GM10266 (cell line): ENCODE measurements at regions not wholly inside any gene's neighbourhood (a gene's known extent, or its start where the extent isn't known, plus 50 kb on each side); places are given as distances from the start of the nearest gene placed in this dataset.
"Not testable (repeated sequence)": the region's sequence is repeated elsewhere in the genome, so short reads cannot be mapped to it uniquely, and the experiment has no call there.

ENCODE experiments used
- DNase-seq: peaks from one replicate; pipeline ENCODE4 v3.0.0; 2012; ENCODE audit errors: extremely low spot score
- TF ChIP-seq, protein P1 (sequence below): IDR thresholded peaks from 2 replicates; pipeline ENCODE4 v1.5.1; 2012; ENCODE audit warnings: mild to moderate bottlenecking, low read depth; ENCODE audit not compliant: control insufficient read depth, insufficient read depth; ENCODE audit errors: missing control alignments

DNA sequence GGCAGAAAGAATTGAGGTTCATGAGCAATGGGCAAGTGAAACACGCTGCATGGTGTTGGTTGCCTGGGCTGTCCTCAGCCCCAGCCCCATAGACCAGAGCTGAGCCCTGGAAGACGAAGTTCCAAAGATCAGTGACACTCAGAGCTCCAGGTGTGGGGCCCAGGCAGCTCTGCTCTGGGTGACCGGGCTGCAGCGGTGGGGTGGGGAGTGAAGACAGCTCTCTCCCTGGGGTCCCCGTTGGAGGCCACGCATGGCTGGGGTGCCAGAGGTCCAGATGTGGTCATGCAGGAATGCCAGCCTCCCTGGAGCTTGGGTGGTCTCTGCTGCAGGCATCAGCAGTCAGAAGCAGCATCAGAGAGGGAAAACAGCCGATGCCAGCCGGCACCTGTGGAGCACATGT is 165.0 kb upstream of the ERCC6L2 start:
- no peak for DNase-seq
- TF ChIP-seq, protein P1, sequence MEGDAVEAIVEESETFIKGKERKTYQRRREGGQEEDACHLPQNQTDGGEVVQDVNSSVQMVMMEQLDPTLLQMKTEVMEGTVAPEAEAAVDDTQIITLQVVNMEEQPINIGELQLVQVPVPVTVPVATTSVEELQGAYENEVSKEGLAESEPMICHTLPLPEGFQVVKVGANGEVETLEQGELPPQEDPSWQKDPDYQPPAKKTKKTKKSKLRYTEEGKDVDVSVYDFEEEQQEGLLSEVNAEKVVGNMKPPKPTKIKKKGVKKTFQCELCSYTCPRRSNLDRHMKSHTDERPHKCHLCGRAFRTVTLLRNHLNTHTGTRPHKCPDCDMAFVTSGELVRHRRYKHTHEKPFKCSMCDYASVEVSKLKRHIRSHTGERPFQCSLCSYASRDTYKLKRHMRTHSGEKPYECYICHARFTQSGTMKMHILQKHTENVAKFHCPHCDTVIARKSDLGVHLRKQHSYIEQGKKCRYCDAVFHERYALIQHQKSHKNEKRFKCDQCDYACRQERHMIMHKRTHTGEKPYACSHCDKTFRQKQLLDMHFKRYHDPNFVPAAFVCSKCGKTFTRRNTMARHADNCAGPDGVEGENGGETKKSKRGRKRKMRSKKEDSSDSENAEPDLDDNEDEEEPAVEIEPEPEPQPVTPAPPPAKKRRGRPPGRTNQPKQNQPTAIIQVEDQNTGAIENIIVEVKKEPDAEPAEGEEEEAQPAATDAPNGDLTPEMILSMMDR, result no peak

DNA sequence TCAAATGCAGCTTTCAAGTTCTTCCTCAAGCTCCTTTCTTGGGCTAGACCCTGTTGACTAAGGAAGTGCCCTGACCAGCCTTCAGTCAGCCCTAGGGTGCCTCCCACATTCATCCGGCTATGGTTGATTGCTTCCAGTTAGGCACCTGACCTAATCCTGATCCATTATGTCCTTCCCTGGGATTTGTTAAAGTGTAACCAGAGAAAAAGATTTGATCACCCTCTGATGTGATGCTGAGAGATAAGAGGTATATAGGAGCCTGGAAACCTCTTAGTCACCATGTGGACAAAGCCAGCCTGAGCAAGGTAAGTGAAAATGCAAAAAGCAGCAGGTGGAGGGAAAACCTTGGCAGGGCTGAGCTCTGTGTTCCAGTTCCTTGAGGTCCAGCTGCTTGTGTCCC is 178.8 kb upstream of the ERCC6L2 start:
- no peak for DNase-seq
- TF ChIP-seq, protein P1, result no peak

DNA sequence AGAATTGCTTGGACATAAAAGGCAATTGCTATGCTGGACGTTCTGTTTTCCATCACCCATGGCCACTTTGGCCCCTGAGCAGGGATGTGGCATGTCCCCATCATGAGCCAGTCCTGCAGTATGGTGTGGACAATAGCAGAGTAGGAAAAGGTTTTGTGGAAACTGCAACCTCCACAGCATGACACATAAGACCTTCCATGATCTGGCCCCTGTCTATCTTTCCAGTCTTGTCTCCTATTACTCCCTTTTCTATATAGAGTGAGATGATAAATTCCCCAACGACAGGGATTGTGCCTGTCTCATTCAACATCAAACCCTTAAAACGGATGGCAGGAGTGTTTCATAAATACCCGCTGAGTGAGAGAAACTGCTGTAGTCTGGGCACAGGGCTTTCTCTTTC is 174.7 kb upstream of the PTCH1 start:
- DNase-seq, result no peak
- TF ChIP-seq, protein P1, result no peak

DNA sequence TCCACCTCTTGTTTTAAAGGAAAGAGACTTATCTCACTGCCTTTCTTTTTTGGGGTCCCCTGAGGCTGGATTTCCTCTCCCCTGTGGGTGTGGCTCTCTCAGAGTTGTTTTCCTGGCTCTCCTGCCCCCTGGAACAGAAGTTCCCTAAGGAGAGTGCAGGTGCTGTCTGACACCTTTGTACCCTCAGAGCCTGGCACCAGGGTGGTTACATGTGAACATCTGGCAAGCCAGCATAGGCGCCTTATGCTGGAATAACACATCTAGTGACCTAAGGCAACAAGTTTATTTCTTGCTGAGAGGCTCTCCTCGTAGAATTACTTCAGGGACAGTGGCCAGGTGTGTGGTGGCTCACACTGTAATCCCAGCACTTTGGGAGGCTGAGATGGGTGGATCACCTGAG is 172.9 kb upstream of the PTCH1 start:
- TF ChIP-seq, protein P1, result no peak

DNA sequence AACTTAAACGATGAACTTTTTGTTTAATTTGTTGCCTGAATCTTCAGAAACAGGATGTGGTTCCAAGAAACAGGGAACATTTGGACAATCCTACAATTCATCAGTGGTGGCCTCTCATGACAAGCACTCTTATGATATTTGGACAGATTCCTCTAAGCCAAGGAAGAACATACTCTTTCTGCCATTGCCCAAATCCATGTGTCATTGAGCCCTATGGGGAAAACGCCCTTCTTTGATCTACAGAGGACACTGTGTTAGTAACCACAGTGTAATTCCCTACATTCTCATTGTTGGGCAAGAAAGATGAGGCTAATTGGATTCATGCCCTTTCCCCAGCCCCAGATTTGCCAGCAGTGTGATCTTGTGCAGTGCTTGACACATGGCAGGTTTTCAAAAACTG is 167.7 kb upstream of the PTCH1 start:
- no peak for DNase-seq
- TF ChIP-seq, protein P1, result no peak

More for the DNA sequence above, 172.9 kb upstream of the PTCH1 start:
- DNase-seq, result no peak

DNA sequence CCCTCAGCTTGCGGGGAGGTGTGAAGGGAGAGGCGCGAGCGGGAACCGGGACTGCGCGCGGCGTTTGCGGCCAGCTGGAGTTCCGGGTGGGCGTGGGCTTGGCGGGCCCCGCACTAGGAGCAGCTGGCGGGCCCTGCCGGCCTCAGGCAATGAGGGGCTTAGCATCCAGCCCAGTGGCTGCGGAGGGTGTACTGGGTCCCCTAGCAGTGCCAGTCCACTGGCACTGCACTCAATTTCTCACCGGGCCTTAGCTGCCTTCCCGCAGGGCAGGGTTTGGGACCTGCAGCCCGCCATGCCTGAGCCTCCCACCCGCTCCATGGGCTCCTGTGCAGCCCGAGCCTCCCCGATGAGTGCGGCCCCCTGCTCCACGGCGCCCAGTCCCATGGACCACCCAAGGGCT is 163.5 kb upstream of the PTCH1 start:
- not testable (repeated sequence) for DNase-seq

DNA sequence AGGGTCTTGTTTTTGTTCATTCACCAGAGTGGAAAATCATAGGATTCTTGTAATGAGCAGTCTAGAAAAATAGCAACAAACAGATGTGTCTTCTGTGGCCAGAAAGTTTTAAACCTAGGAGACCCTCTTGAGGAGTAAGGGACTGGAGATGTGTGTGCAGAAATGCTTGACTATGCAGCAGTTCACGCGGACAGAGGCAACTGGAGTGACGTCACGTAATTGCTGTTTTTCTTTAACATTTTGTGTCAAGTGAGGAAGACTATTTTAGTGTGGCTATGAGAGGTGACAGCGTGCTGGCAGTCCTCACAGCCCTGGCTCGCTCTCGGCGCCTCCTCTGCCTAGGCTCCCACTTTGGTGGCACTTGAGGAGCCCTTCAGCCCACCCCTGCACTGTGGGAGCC is 163.1 kb upstream of the PTCH1 start:
- DNase-seq, result no peak
- TF ChIP-seq, protein P1, result no peak

DNA sequence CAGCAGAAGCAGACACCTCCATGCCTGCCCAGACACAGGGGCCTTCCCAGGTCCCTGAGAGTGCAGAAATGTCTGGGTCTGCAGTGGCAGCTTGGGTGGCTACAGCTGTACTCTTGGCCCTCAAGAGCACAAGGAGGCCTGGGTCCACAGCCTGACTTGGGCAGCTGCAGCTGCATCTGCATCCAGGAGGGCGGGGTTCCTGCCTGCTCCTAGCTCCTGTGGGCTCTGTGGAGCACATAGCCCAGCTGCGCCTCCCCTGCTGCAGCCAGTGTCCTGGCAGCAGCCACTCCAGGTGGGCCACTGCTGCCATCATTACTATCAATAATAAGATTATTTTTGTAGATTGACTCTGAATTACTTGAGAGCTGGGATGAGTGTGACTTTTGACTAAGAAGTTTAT is 162.0 kb upstream of the PTCH1 start:
- TF ChIP-seq, protein P1, result no peak
- DNase-seq, result no peak
